A549 (cell line): ENCODE measurements at regions not wholly inside any gene's neighbourhood (a gene's known extent, or its start where the extent isn't known, plus 50 kb on each side); places are given as distances from the start of the nearest gene placed in this dataset.

Experiments
- ATAC-seq, 2 experiments: fragments of 200-7000 bp in 1 of 2; fragments of >200 bp in 1 of 2; cut with Nextera tagmentation in 1 of 2; cut with Tn5 transposase in 1 of 2; 3 replicates each; pipeline versions ENCODE4 v1.8.0 to v1.9.1; 2018 to 2020; ENCODE audit warnings: mild to moderate bottlenecking in 1 of 2, moderate library complexity in 1 of 2
- CTCF ChIA-PET: fragments of 300-600 bp; sonication (Branson Sonifier 250); formaldehyde crosslinking; extraction: SDS; loops from one replicate; lab custom pipeline; 2021; ENCODE audit warnings: antibody characterized with exemption, inconsistent platforms; lab: Yijun Ruan, JAX
- POLR2A ChIA-PET: fragments of 350-600 bp; formaldehyde crosslinking; extraction: SDS; loops from one replicate; lab custom pipeline; 2021; ENCODE audit warnings: antibody characterized with exemption, inconsistent platforms; lab: Yijun Ruan, JAX
- DNase-seq, 2 experiments: peaks; one replicate each; pipeline versions ENCODE4 v3.0.0 to v3.0.0-alpha.2; 2011 to 2016; ENCODE audit warnings: low read depth in 1 of 2, low spot score in 1 of 2
- FAIRE-seq: peaks from 2 replicates; lab custom pipeline; 2011; peaks lifted over from hg19 to GRCh38; lab: Jason Lieb, UNC
- H3K27ac ChIP-seq, 2 experiments: fragments of >200 bp; sonication (Bioruptor Twin); formaldehyde crosslinking; 3 replicates each; pipeline ENCODE4 v1.5.1; 2016 to 2017
- H3K4me1 ChIP-seq: fragments of >200 bp; sonication (Bioruptor Twin); formaldehyde crosslinking; 3 replicates; pipeline ENCODE4 v1.6.1; 2016
- H3K4me2 ChIP-seq: fragments of >200 bp; sonication (Bioruptor Twin); formaldehyde crosslinking; 3 replicates; pipeline ENCODE4 v1.6.1; 2016
- H3K4me3 ChIP-seq: fragments of >200 bp; sonication (Bioruptor Twin); formaldehyde crosslinking; 3 replicates; pipeline ENCODE4 v1.5.1; 2016
- H3K9me3 ChIP-seq: fragments of >200 bp; sonication (Bioruptor Twin); formaldehyde crosslinking; 3 replicates; pipeline ENCODE4 v1.6.1; 2016
- BCL3 ChIP-seq: fragments of >200 bp; sonication (Bioruptor Twin); formaldehyde crosslinking; IDR thresholded peaks from 3 replicates; pipeline ENCODE4 v1.6.1; 2016
- E2F6 ChIP-seq: IDR thresholded peaks from 2 replicates; pipeline ENCODE4 v1.6.1; 2012; ENCODE audit warnings: low read depth, borderline replicate concordance
- EHMT2 ChIP-seq: fragments of 200-600 bp; sonication (generic); IDR thresholded peaks from 2 replicates; pipeline ENCODE4 v1.6.1; 2016; ENCODE audit warnings: antibody characterized with exemption, low read depth, mild to moderate bottlenecking, moderate library complexity
- ESRRA ChIP-seq: fragments of 150-350 bp; IDR thresholded peaks from 2 replicates; pipeline ENCODE4 v1.6.1; 2014; ENCODE audit warnings: mild to moderate bottlenecking, low read length, borderline replicate concordance
- FOSB ChIP-seq: fragments of 250-450 bp; sonication (Bioruptor Pico); IDR thresholded peaks from 2 replicates; pipeline ENCODE4 v1.5.0; 2020; ENCODE audit warnings: mild to moderate bottlenecking, moderate library complexity
- FOSL2 ChIP-seq, 2 experiments: fragments of 450-650 bp in 1 of 2; fragments of >200 bp in 1 of 2; sonication (Bioruptor Twin) in 1 of 2; formaldehyde crosslinking; IDR thresholded peaks; 2 replicates each; pipeline versions ENCODE4 v1.5.0 to v1.6.1; 2016 to 2020; ENCODE audit warnings: mild to moderate bottlenecking in 1 of 2, moderate library complexity in 1 of 2
- HDAC2 ChIP-seq: fragments of 200-600 bp; sonication (generic); IDR thresholded peaks from 2 replicates; pipeline ENCODE4 v1.6.1; 2016
- HMGXB4 ChIP-seq: fragments of 250-450 bp; sonication (Bioruptor Pico); IDR thresholded peaks from 2 replicates; pipeline ENCODE4 v1.5.0; 2021; ENCODE audit warnings: mild to moderate bottlenecking, moderate library complexity, borderline replicate concordance
- HOXB13 ChIP-seq: fragments of 250-450 bp; sonication (Bioruptor Pico); IDR thresholded peaks from 2 replicates; pipeline ENCODE4 v1.5.0; 2020; ENCODE audit warnings: low read depth, mild to moderate bottlenecking, moderate library complexity
- NPAS2 ChIP-seq: fragments of 250-450 bp; sonication (Bioruptor Pico); IDR thresholded peaks from 2 replicates; pipeline ENCODE4 v1.8.0; 2022; ENCODE audit warnings: mild to moderate bottlenecking, moderate library complexity, borderline replicate concordance
- PHF8 ChIP-seq: fragments of 200-600 bp; sonication (generic); IDR thresholded peaks from 2 replicates; pipeline ENCODE4 v1.6.1; 2016; ENCODE audit warnings: low read depth, mild to moderate bottlenecking, antibody characterized with exemption, moderate library complexity, borderline replicate concordance
- RAD21 ChIP-seq, 2 experiments: fragments of >200 bp in 1 of 2; sonication (Bioruptor Twin) in 1 of 2; formaldehyde crosslinking in 1 of 2; IDR thresholded peaks in 1 of 2; conservative IDR thresholded peaks in 1 of 2; 2 replicates in 1 of 2; 3 replicates in 1 of 2; pipeline ENCODE4 v1.6.1; 2012 to 2018; ENCODE audit warnings: inconsistent platforms in 1 of 2
- RFX5 ChIP-seq: fragments of 450-650 bp; IDR thresholded peaks from 2 replicates; pipeline ENCODE4 v1.7.1; 2014; ENCODE audit warnings: antibody characterized with exemption, mild to moderate bottlenecking, moderate library complexity
- SREBF2 ChIP-seq: fragments of 450-650 bp; IDR thresholded peaks from 2 replicates; pipeline ENCODE4 v1.6.1; 2014; ENCODE audit warnings: mild to moderate bottlenecking, moderate library complexity
- USF2 ChIP-seq: fragments of 450-650 bp; IDR thresholded peaks from 2 replicates; pipeline ENCODE4 v1.6.1; 2014; ENCODE audit warnings: antibody characterized with exemption
- ZC3H11A ChIP-seq: fragments of 450-650 bp; IDR thresholded peaks from 2 replicates; pipeline ENCODE4 v1.6.1; 2014; ENCODE audit warnings: antibody characterized with exemption, mild to moderate bottlenecking
- ZSCAN20 ChIP-seq: fragments of 250-450 bp; sonication (Bioruptor Pico); IDR thresholded peaks from 2 replicates; pipeline ENCODE4 v1.8.0; 2022; ENCODE audit warnings: mild to moderate bottlenecking, moderate library complexity
- WGBS: methylation state at CpG from one replicate; pipeline ENCODE4 v1.1.6; 2017; ENCODE audit errors: missing lambda C conversion rate; 5-methylcytosine and 5-hydroxymethylcytosine counted together

GRCh38 chr6:139778106-139778505 is 403.7 kb upstream of the CITED2 start:
- Histone ChIP-seq H3K27ac (no peak overlapping the region), H3K4me1 (peaks cover 6% of the 10 kb centered on the region; the same call in 1 of the 3 replicates), H3K4me2 (no peak overlapping the region), H3K4me3 (no peak overlapping the region), H3K9me3 (no peaks in the 10 kb centered on the region)
- DNase-seq (no peak), FAIRE-seq (no peak), ATAC-seq (no peak)
- POLR2A ChIA-PET: no interaction called here
- TF ChIP-seq ZC3H11A: no peak
- TF ChIP-seq HOXB13 (CRISPR knock-in tag): no peak
- TF ChIP-seq EHMT2: no peak
- CTCF ChIA-PET: no interaction called here
- 84% methylated on average over 4 of the region's 4 CpGs for WGBS

- 76% methylated on average over 5 of the region's 6 CpGs for WGBS
- TF ChIP-seq ZSCAN20 (CRISPR knock-in tag) (no peak), ESRRA (no peak), PHF8 (no peak), BCL3 (no peak), SREBF2 (no peak), RFX5 (no peak), NPAS2 (CRISPR knock-in tag) (no peak), RAD21 (conservative IDR thresholded peaks at IDR 0.05 in 1 of 2, IDR thresholded peaks at IDR 0.05 in 1 of 2) (no peak), HMGXB4 (CRISPR knock-in tag) (no peak), E2F6 (no peak), HDAC2 (no peak)
- no peak for DNase-seq
- FAIRE-seq: no peak
- no peak overlapping the region for H3K4me3 ChIP-seq
- no peaks in the 10 kb centered on the region for H3K9me3 ChIP-seq
- ATAC-seq: no peak
- H3K4me2 ChIP-seq: no peak overlapping the region
- H3K27ac ChIP-seq: no peak overlapping the region
- CTCF ChIA-PET: no interaction called here
- POLR2A ChIA-PET: no interaction called here
- peaks cover 6% of the 10 kb centered on the region; the same call in 1 of the 3 replicates for H3K4me1 ChIP-seq
These were observed 402.9 kb upstream of the CITED2 start for GRCh38 chr6:139777202-139777970.

GRCh38 chr6:139776041-139776440 is 401.6 kb upstream of the CITED2 start:
- TF ChIP-seq FOSB (CRISPR knock-in tag) (no peak), USF2 (no peak), FOSL2 (IDR thresholded peaks at IDR 0.05) (no peak), FOSL2 (CRISPR knock-in tag; IDR thresholded peaks at IDR 0.05) (no peak)
- no peaks in the 10 kb centered on the region for H3K9me3 ChIP-seq
- ChIA-PET POLR2A (no interaction called here), CTCF (no interaction called here)
- DNase-seq (no peak), FAIRE-seq (no peak), ATAC-seq (no peak)
- H3K4me2 ChIP-seq: no peak overlapping the region
- H3K27ac ChIP-seq: no peak overlapping the region
- WGBS: 69% methylated on average over 6 of the region's 6 CpGs
- H3K4me1 ChIP-seq: peaks cover 6% of the 10 kb centered on the region; the same call in 1 of the 3 replicates
- H3K4me3 ChIP-seq: no peak overlapping the region
